Smooth muscle cell (in vitro differentiated cells): ENCODE measurements at regions not wholly inside any gene's neighbourhood (a gene's known extent, or its start where the extent isn't known, plus 50 kb on each side); places are given as distances from the start of the nearest gene placed in this dataset.

Experiments
- DNase-seq: peaks from one replicate; lab custom pipeline; 2025; ENCODE audit not compliant: unreplicated experiment; lab: John Stamatoyannopoulos, UW
- H2AFZ ChIP-seq: fragments of 200-600 bp; sonication (generic); 2 replicates; pipeline ENCODE4 v1.6.0; 2016; ENCODE audit warnings: antibody characterized with exemption, low read depth, mild to moderate bottlenecking
- H3F3A ChIP-seq: fragments of 200-600 bp; sonication (generic); 2 replicates; pipeline ENCODE4 v1.6.0; 2017; ENCODE audit warnings: antibody characterized with exemption, low read depth
- H3K27ac ChIP-seq: fragments of 200-600 bp; sonication (generic); 2 replicates; pipeline ENCODE4 v1.5.1; 2016; ENCODE audit warnings: low read depth, mild to moderate bottlenecking
- H3K27me3 ChIP-seq: fragments of 200-600 bp; sonication (generic); 2 replicates; pipeline ENCODE4 v1.6.1; 2016; ENCODE audit warnings: low read depth, mild to moderate bottlenecking
- H3K36me3 ChIP-seq: fragments of 200-600 bp; sonication (generic); 2 replicates; pipeline ENCODE4 v1.5.1; 2016; ENCODE audit warnings: low read depth
- H3K4me1 ChIP-seq: fragments of 200-600 bp; sonication (generic); 2 replicates; pipeline ENCODE4 v1.5.1; 2016; ENCODE audit warnings: low read depth
- H3K4me2 ChIP-seq: fragments of 200-600 bp; sonication (generic); 2 replicates; pipeline ENCODE4 v1.6.0; 2016; ENCODE audit warnings: mild to moderate bottlenecking
- H3K4me3 ChIP-seq: fragments of 200-600 bp; sonication (generic); 2 replicates; pipeline ENCODE4 v1.5.1; 2016; ENCODE audit warnings: mild to moderate bottlenecking
- H3K79me2 ChIP-seq: fragments of 200-600 bp; sonication (generic); 2 replicates; pipeline ENCODE4 v1.6.0; 2016; ENCODE audit warnings: low read depth, mild to moderate bottlenecking
- H3K9ac ChIP-seq: fragments of 200-600 bp; sonication (generic); 2 replicates; pipeline ENCODE4 v1.6.0; 2016; ENCODE audit warnings: low read depth
- H3K9me3 ChIP-seq: fragments of 200-600 bp; sonication (generic); replicated peaks from 2 replicates; pipeline ENCODE4 v1.5.1; 2016; ENCODE audit warnings: low read depth
- H4K20me1 ChIP-seq: fragments of 200-600 bp; sonication (generic); 2 replicates; pipeline ENCODE4 v1.6.0; 2016; ENCODE audit warnings: low read depth
- CTCF ChIP-seq: fragments of 200-600 bp; sonication (generic); IDR thresholded peaks from 2 replicates; pipeline ENCODE4 v1.5.1; 2017; ENCODE audit warnings: borderline replicate concordance, mild to moderate bottlenecking, antibody characterized with exemption; ENCODE audit not compliant: insufficient read depth, poor library complexity, severe bottlenecking
- WGBS: methylation state at CpG from one replicate; pipeline ENCODE4 v1.1.7; 2016; ENCODE audit warnings: low lambda C conversion rate; 5-methylcytosine and 5-hydroxymethylcytosine counted together

- Histone ChIP-seq H3K9ac (no peak overlapping the region), H3K9me3 (no peaks in the 10 kb centered on the region), H3K4me3 (no peak overlapping the region), H4K20me1 (no peaks in the 10 kb centered on the region), H3K4me1 (no peaks in the 10 kb centered on the region), H3K27ac (no peak overlapping the region), H3K4me2 (no peak overlapping the region), H3K36me3 (no peaks in the 10 kb centered on the region), H2AFZ (no peak overlapping the region), H3F3A (no peaks in the 10 kb centered on the region), H3K27me3 (no peaks in the 10 kb centered on the region), H3K79me2 (no peaks in the 10 kb centered on the region)
- 80% methylated on average over 1 of the region's 1 CpG for WGBS
- no peak for TF ChIP-seq CTCF
- DNase-seq = no peak
These were observed 804.9 kb downstream of the SUCLG1 start for GRCh38 chr2:83654091-83654611.

- Histone ChIP-seq H3K9ac (no peak overlapping the region), H3K4me3 (no peak overlapping the region), H3K27ac (no peak overlapping the region), H2AFZ (no peak overlapping the region), H3F3A (no peaks in the 10 kb centered on the region), H3K4me2 (no peak overlapping the region), H3K79me2 (no peaks in the 10 kb centered on the region), H3K27me3 (no peaks in the 10 kb centered on the region), H3K4me1 (no peaks in the 10 kb centered on the region), H3K9me3 (no peaks in the 10 kb centered on the region), H4K20me1 (no peaks in the 10 kb centered on the region), H3K36me3 (no peaks in the 10 kb centered on the region)
- TF ChIP-seq CTCF = no peak
- DNase-seq = no peak
- 44% methylated on average over 1 of the region's 1 CpG for WGBS
These were observed 808.2 kb downstream of the SUCLG1 start for GRCh38 chr2:83650898-83651297.

- Histone ChIP-seq H3K4me3 (no peak overlapping the region), H3F3A (no peaks in the 10 kb centered on the region), H3K36me3 (no peaks in the 10 kb centered on the region), H3K79me2 (no peaks in the 10 kb centered on the region), H2AFZ (no peak overlapping the region), H4K20me1 (no peaks in the 10 kb centered on the region), H3K4me2 (no peak overlapping the region), H3K27ac (no peak overlapping the region), H3K9ac (no peak overlapping the region), H3K4me1 (no peaks in the 10 kb centered on the region), H3K27me3 (no peaks in the 10 kb centered on the region), H3K9me3 (no peaks in the 10 kb centered on the region)
- 88% methylated on average over 2 of the region's 2 CpGs for WGBS
- TF ChIP-seq CTCF = no peak
- no peak for DNase-seq
These were observed 808.9 kb downstream of the SUCLG1 start for GRCh38 chr2:83650161-83650560.

GRCh38 chr2:83640506-83640905 lies 818.6 kb downstream of the SUCLG1 start:
- Histone ChIP-seq H3K9me3 (no peaks in the 10 kb centered on the region), H3K27ac (no peak overlapping the region), H3K36me3 (no peaks in the 10 kb centered on the region), H3K9ac (no peak overlapping the region), H3K79me2 (no peaks in the 10 kb centered on the region), H4K20me1 (no peaks in the 10 kb centered on the region), H3K4me1 (no peaks in the 10 kb centered on the region), H3F3A (no peaks in the 10 kb centered on the region), H3K27me3 (no peaks in the 10 kb centered on the region), H3K4me3 (no peak overlapping the region), H2AFZ (no peak overlapping the region), H3K4me2 (no peak overlapping the region)
- no peak for DNase-seq
- no peak for TF ChIP-seq CTCF
